ENCODE measurements at regions not wholly inside any gene's neighbourhood (a gene's known extent, or its start where the extent isn't known, plus 50 kb on each side); places are given as distances from the start of the nearest gene placed in this dataset.

GRCh38 chr10:29788113-29788512, 153.3 kb upstream of the SVIL start:
- ChIA-PET CTCF (no interaction called here), POLR2A (no interaction called here)
- no peak for DNase-seq (ENCODE audit: low read depth, low spot score)
- no peak overlapping the region for H3K4me3 ChIP-seq (ENCODE audit: low read depth, low read length)
- no peak for TF ChIP-seq CTCF (IDR thresholded peaks at IDR 0.05; ENCODE audit: insufficient read depth, low read length, missing control alignments)

DNA sequence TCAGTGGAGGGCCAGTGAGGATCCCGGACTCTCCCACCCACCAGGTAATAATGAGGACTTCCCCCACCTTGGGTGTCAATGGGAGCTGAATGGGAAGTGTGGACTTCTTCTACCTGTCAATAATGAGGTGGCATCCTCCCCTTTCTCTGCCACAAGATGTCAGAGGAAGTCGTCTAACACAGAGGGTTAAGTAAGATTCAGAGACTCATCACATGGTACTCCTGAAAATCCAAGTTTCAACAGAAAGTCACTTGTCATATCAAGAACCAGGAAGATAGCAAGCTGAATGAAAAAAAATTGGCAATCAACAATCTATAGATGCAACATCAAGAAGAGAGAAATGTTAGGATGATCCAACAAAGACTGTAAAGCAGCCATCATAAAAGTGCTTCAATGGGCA, 150.9 kb upstream of the SVIL start:
- no peak for TF ChIP-seq CTCF (IDR thresholded peaks at IDR 0.05; ENCODE audit: insufficient read depth, low read length, missing control alignments)
- CTCF ChIA-PET = interaction anchor here (1.3 kb wide), 1 partner anchor 24 kb away, joined by 3 read pairs; no protein-coding TSS in a partner anchor
- H3K4me3 ChIP-seq (ENCODE audit: low read depth, low read length) = no peak overlapping the region
- POLR2A ChIA-PET = no interaction called here
- no peak for DNase-seq (ENCODE audit: low read depth, low spot score)

- CTCF ChIA-PET = interaction anchor here (1.0 kb wide), 1 partner anchor 10 kb away, joined by 3 read pairs; no protein-coding TSS in a partner anchor
- DNase-seq (ENCODE audit: low read depth, low spot score) = peak; percentile 96
- TF ChIP-seq CTCF (IDR thresholded peaks at IDR 0.05; ENCODE audit: insufficient read depth, low read length, missing control alignments) = no peak
- POLR2A ChIA-PET = no interaction called here
- H3K4me3 ChIP-seq (ENCODE audit: low read depth, low read length) = no peak overlapping the region
Measured at GRCh38 chr10:29784175-29784773, 149.5 kb upstream of the SVIL start.

DNA sequence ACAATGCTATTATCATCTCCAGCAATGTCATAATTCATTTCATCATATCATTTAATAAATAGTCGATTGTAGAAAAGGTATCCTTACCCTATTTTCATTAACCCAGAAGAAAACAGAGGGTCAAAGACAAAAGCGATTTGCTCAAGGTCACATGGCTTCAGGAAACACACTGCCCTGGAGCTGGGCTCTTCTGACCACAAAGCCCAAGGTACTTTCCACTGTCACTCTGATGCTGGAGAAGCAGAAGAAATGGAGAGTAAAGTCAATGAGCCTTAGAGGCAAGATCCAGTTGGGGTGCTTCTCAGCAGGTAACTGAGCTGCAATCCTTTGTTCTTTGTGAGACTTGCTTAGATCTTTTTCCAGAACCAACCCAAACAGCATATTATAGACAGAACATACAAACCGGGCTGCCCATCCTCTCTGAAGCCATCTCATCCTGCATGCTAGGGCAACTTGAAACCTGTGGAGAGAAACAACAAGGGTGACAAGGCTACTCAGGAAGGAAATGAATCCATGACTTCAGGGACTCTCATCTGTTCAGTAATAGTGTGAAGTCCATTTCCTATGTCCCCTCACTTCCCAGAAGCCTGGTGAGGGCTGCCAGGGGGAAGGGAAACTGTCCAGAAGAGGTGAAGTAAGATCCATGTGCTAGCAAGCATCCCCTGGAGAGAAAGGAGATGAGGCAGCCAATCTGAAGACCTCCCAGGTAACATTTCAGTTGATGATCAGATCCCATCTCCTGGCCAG, 148.6 kb upstream of the SVIL start:
- TF ChIP-seq CTCF (IDR thresholded peaks at IDR 0.05; ENCODE audit: insufficient read depth, low read length, missing control alignments) = no peak
- no peak for DNase-seq (ENCODE audit: low read depth, low spot score)
- ChIA-PET POLR2A (no interaction called here), CTCF (no interaction called here)
- H3K4me3 ChIP-seq (ENCODE audit: low read depth, low read length) = no peak overlapping the region

- ChIA-PET POLR2A (no interaction called here), CTCF (no interaction called here)
- no peak for TF ChIP-seq CTCF (IDR thresholded peaks at IDR 0.05; ENCODE audit: insufficient read depth, low read length, missing control alignments)
- no peak for DNase-seq (ENCODE audit: low read depth, low spot score)
- no peak overlapping the region for H3K4me3 ChIP-seq (ENCODE audit: low read depth, low read length)
Measured at GRCh38 chr10:29780639-29781038, 145.9 kb upstream of the SVIL start.

GRCh38 chr10:29780096-29780495, 145.3 kb upstream of the SVIL start:
- CTCF ChIA-PET = no interaction called here
- no peak for TF ChIP-seq CTCF (IDR thresholded peaks at IDR 0.05; ENCODE audit: insufficient read depth, low read length, missing control alignments)
- no peak overlapping the region for H3K4me3 ChIP-seq (ENCODE audit: low read depth, low read length)
- no peak for DNase-seq (ENCODE audit: low read depth, low spot score)
- POLR2A ChIA-PET = no interaction called here

All from AG04449 (cell line).